SW480 (cell line): ENCODE measurements at regions not wholly inside any gene's neighbourhood (a gene's known extent, or its start where the extent isn't known, plus 50 kb on each side); places are given as distances from the start of the nearest gene placed in this dataset.

ENCODE experiments used
- DNase-seq: peaks from one replicate; pipeline ENCODE4 v3.0.0-alpha.2; 2016; ENCODE audit warnings: low spot score

DNA sequence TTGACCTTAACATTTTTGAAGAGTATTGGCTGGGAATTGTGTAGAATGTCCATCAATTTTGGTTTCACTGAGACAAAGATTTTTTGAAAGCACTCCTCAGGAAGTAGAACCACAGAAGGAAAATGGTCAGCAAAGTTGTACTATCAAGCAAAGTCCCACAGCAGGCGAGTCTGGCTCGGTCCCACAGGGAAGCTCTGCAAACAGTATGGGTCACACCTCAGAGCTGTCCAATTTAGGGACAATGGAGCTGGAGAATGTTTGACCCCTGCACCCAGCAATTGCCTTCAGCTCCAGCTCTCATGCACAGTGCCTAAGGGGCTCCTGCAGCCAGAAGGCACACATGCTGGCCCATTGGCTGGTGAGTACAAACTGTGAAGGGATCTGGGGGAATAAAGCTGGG lies 147.0 kb downstream of the MAFB start:
- no peak for DNase-seq

- DNase-seq: peak; percentile 84
These were observed 148.9 kb downstream of the MAFB start for GRCh38 chr20:40540166-40540565.

DNA sequence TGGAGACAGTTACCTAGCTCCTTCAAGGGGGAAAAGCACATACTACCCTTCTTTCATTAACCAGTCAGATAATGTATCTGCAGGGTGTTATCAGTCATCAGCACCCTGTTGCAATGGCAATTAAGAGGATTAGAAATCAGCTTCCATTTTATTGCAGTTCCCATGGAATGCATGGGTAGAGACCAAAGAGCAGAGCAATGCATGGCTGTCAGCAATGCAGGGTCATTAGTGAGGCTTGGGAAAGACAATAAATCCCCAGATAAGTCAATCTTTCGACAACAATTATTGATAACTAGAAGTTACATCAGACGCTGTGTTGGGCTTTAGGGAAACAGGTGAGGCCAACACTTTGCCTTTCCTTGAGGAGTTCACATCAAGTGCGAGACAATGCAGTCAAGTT lies 150.9 kb downstream of the MAFB start:
- DNase-seq: no peak

- no peak for DNase-seq
These were observed 152.2 kb downstream of the MAFB start for GRCh38 chr20:40536808-40537207.

GRCh38 chr20:40535816-40536215 lies 153.2 kb downstream of the MAFB start:
- peak; percentile 28 for DNase-seq

GRCh38 chr20:40532103-40532502 lies 156.9 kb downstream of the MAFB start:
- DNase-seq: no peak

- DNase-seq: no peak
These were observed 163.7 kb downstream of the MAFB start for GRCh38 chr20:40525351-40525750.

DNA sequence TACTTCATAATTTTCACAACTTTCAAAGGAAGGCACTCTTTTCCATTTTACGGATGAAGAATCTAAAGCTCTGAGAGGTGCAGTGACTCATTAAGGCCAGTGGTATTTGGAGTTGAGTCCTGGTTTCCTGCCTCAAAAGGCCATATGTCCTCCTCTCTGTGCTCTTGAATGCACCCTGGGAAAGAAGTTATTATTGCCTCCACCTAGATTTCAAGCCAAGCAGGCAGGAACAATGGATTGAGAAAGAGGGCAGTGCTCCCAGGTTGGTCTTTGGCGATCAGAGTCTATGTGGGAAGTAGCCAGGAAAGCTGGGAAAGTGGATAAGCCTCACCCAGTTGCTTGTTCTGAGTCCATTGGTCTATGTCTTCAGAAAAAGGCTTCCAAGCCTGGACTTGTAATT lies 165.0 kb downstream of the MAFB start:
- no peak for DNase-seq

- no peak for DNase-seq
These were observed 166.6 kb downstream of the MAFB start for GRCh38 chr20:40522405-40522804.

GRCh38 chr20:40521962-40522361 lies 167.1 kb downstream of the MAFB start:
- DNase-seq: no peak

- no peak for DNase-seq
These were observed 169.1 kb downstream of the MAFB start for GRCh38 chr20:40519918-40520317.

DNA sequence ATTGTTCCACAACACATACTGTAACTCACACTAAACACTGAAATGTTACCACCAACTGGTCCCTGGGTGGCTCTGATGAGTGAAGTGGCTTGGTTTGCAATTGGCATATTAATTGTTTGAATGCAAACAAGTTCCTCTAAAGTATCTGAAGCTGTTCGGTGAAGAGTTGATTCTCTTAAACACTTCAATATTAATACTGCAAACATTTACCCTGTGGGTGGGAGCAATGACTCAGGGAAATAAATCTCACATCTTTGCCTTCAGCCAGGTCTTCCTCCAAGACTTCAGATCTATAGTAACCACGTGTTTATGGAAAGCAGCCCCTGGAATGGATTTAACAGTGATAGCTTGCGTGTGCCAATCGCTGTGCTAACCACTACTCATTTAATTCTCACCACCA lies 176.0 kb downstream of the MAFB start:
- no peak for DNase-seq

DNA sequence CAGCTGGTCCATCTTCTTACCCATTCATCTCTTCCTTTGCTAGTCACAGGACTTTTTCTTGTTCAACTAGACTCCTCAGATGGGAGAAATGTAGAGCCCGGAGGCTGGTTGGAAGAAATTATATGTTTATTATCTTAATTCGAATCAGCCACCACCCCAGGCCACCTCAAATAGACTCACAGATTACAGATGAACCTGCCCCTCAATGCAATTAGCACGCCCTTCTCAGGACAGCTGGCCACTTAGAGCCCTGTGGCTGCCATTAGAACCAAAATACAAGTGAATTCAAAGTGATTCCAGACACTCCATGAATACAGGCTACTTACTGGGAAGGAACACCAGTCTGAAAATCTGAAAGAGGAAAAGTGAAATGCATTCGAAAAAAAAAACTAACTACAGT lies 176.4 kb downstream of the MAFB start:
- DNase-seq: no peak

GRCh38 chr20:40511478-40511877 lies 177.6 kb downstream of the MAFB start:
- DNase-seq: no peak

DNA sequence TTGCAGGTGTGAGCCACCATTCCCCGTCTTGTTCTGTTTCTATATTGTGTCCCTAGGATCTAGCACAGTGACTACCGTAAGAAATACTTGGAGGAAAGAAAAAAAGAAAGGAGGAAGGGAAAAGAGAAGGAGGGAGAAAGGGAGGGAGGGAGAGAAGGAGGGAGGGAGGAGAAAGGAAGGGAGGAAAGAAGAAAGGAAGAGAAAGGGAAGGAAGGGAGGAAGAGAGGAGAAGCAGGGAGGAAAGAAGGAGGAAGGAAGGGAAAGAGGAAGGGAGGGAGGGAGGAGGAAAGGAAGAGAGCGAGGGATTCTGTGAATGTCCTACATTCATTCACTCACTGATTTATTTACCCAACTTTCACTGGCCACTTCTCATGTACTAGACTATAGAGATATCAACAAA lies 178.4 kb downstream of the MAFB start:
- DNase-seq: no peak

DNA sequence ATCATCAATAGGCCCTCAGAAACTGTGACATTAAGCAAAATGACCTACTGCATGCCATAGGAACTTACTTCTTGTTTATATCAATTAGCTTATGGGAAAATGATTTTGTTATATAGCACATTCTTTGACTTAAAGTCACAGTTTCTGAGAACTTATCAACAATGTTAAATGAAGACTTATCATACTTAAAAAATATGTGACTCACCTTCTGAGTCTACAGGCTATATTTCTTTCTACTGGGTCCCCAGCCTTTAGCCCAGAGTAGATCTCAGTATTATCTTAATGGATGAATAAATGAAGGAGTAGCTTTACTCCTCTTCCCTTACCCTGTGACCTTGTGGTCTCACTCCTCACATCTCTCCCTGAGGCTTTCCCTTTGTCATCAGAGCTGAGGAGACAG lies 180.2 kb downstream of the MAFB start:
- no peak for DNase-seq

GRCh38 chr20:40506537-40506939 lies 182.5 kb downstream of the MAFB start:
- DNase-seq: peak; percentile 97

- DNase-seq: no peak
These were observed 185.9 kb downstream of the MAFB start for GRCh38 chr20:40503119-40503518.

GRCh38 chr20:40502576-40502975 lies 186.5 kb downstream of the MAFB start:
- DNase-seq: no peak

- DNase-seq: no peak
These were observed 189.6 kb downstream of the MAFB start for GRCh38 chr20:40499391-40499790.

GRCh38 chr20:40497899-40498691 lies 190.9 kb downstream of the MAFB start:
- no peak for DNase-seq

GRCh38 chr20:40495956-40496355 lies 193.1 kb downstream of the MAFB start:
- DNase-seq: no peak

GRCh38 chr20:40494248-40494647 lies 194.8 kb downstream of the MAFB start:
- no peak for DNase-seq

- DNase-seq: no peak
These were observed 195.5 kb downstream of the MAFB start for GRCh38 chr20:40493549-40493948.
